AG09319 (cell line): ENCODE measurements at regions not wholly inside any gene's neighbourhood (a gene's known extent, or its start where the extent isn't known, plus 50 kb on each side); places are given as distances from the start of the nearest gene placed in this dataset.

Experiments used
- DNase-seq: peaks from one replicate; pipeline ENCODE4 v3.0.0-alpha.2; 2010; ENCODE audit warnings: low read depth; ENCODE audit errors: extremely low read depth
- TF ChIP-seq, protein P1 (sequence below): IDR thresholded peaks from 2 replicates; pipeline ENCODE4 v1.5.1; 2011; ENCODE audit warnings: low read depth, mild to moderate bottlenecking, inconsistent platforms, low read length, moderate library complexity

DNA sequence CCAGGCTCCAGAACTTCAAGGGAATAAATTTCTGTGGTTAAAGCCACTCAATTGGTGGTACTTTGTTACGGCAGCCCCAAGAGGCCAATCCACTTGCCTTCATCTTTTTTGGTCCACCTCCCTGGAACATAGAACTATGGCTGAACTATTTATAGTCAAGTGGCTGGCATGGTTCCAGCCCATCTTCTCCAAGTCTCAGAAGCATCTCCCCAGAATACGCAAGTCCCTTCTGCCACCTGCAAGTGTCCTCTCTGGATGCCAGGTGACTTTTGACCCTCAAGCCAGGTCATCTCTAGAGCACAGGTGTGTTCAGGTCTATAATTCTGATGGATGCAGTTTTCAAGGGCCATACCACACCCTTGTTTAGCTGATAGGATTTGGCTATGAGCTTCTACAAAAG is 371.5 kb downstream of the AACS start:
- no peak for DNase-seq
- TF ChIP-seq, protein P1, sequence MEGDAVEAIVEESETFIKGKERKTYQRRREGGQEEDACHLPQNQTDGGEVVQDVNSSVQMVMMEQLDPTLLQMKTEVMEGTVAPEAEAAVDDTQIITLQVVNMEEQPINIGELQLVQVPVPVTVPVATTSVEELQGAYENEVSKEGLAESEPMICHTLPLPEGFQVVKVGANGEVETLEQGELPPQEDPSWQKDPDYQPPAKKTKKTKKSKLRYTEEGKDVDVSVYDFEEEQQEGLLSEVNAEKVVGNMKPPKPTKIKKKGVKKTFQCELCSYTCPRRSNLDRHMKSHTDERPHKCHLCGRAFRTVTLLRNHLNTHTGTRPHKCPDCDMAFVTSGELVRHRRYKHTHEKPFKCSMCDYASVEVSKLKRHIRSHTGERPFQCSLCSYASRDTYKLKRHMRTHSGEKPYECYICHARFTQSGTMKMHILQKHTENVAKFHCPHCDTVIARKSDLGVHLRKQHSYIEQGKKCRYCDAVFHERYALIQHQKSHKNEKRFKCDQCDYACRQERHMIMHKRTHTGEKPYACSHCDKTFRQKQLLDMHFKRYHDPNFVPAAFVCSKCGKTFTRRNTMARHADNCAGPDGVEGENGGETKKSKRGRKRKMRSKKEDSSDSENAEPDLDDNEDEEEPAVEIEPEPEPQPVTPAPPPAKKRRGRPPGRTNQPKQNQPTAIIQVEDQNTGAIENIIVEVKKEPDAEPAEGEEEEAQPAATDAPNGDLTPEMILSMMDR, result no peak

DNA sequence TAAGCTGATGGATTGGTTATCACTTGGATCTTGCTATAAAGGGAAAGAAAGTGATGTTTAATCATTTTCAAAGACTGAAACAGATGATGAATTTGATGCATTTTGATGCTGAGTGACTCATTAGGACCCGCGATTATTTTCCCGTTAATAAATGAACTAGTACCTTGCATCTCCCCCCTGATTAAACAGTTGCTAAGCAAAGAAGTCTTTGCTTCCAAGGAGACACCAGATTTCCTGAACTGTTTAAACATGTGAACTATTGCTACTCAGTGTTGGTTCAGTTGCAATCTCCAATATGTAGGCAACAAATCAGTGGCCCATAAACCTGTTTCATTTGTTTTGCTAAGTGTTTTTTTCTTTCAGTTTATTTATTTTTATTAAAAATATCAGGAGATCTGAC is 375.2 kb downstream of the AACS start:
- TF ChIP-seq, protein P1, result no peak
- DNase-seq, result no peak

DNA sequence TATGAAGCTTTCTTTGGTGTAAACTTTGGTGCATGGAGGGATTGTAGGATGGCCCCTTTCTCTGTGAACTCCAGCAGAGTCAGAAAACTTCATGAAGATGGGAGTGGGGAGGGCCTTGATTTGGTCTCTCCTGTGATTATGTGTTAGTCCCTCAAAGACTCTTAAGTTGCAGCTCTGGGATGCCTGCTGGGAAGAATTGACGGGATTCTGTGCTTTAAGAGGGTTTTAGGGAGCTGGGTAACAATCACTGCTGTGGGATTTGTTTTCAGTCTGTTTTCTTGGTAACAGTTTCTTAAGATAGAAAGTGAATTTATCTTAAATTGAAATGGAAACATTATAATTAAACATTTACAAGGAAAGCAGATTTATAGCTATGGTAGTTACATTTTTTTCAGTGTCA is 378.1 kb downstream of the AACS start:
- TF ChIP-seq, protein P1, result no peak
- DNase-seq, result no peak

DNA sequence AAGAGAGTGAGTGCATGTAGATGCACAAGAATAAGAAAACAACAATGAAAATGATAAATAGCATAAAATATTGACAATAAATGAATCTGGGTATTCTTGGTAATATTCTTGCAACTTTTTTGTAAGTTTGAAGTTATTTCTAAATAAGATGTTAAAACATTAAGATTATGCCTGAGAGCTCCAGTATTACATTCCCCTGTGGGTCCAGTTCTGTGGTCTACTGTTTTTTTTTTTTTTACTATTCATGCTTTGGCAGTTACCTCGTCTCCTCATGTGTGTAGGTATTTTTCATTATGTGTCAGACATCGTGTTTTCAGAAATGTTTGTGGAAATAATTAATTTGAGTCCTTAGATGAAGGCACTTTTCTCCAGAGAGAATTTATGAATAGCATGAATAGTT is 386.2 kb downstream of the AACS start:
- TF ChIP-seq, protein P1, result no peak
- no peak for DNase-seq

DNA sequence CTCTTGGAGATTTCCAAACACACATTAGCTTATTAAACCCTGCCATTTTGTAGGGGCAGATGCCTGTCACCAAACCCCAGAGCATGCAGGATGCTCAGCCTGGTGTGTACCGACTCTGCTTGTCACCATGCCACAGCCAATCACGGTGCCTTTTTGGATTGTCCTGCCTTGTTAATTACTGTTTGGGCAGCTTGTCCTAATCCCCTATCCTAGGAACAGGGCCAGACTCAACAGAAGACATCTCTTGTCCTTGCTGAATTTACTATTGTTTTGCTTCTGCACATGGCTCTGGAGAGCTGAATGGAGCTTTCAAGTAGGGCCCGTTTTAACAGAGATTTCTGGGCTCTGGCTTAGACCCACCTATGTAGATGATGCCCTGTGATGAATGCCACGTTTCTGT is 388.5 kb downstream of the AACS start:
- TF ChIP-seq, protein P1, result no peak

DNA sequence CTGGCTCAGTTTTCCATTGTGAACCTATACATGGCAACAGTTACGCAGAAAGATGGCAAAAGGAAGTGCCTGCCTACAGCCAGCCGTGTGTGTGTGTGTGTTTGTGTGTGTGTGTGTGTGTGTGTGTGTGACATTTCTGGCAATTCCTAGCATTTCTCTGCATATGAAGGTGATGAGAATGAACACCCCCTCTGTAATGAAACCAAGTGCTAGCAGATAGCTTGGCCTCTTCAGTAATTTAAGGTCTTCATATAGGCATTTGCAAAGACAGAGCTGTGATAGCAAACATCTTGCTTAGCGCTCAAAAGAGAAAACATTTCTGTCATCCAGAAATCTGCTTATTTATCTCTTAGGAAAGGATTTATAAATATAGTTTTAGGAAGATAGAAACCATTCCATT is 389.1 kb downstream of the AACS start:
- DNase-seq, result no peak
- TF ChIP-seq, protein P1, result no peak

More for the DNA sequence above, 388.5 kb downstream of the AACS start:
- DNase-seq, result no peak

DNA sequence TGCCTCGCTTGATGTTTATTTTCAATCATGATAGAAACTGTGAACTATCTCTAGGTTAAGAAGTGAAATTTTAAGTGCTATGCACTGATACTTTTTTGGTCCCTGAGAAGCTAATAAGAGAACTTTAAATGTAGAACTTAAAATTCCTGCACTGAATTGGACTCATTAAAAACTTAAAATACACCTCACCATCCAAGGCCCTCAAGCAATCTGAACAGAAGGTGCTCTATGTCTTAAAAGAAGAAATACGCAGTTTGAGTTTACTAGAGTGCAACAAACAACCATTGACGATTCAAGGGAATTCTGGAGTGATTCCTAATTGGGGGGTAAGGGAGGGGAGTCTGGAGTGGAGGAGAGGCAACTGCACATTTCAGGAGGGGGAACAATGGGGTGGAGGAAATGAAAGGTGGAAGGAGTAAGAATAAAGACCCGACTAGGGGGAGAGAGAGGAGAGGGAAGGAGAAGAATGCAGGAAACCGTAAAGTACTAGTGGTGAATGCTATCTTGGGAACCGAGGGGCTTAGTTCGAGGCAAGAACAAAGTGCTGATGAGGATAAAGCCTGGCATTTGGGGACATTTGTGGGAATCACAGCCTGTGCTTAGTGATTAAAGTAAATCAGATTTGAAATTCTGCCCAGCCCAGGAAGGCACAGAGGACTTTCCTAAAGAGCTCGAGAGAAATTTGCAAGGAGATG is 389.7 kb downstream of the AACS start:
- no peak for DNase-seq
- TF ChIP-seq, protein P1, result no peak
